GM23338 (cell line): ENCODE measurements at regions not wholly inside any gene's neighbourhood (a gene's known extent, or its start where the extent isn't known, plus 50 kb on each side); places are given as distances from the start of the nearest gene placed in this dataset.

ENCODE experiments used
- ATAC-seq: fragments of 200-7000 bp; cut with Tn5 transposase; 3 replicates; pipeline ENCODE4 v1.9.1; 2020
- DNase-seq: peaks from one replicate; pipeline ENCODE4 v3.0.0-alpha.2; 2015; ENCODE audit warnings: low spot score
- H2AFZ ChIP-seq: fragments of 200-600 bp; sonication (generic); 2 replicates; pipeline ENCODE4 v1.8.0; 2016; ENCODE audit warnings: antibody characterized with exemption, mild to moderate bottlenecking, moderate library complexity
- H3F3A ChIP-seq: fragments of 200-600 bp; sonication (generic); replicated peaks from 2 replicates; pipeline ENCODE4 v1.8.0; 2017; ENCODE audit warnings: antibody characterized with exemption, mixed run types, low read depth
- H3K27ac ChIP-seq: fragments of 200-600 bp; sonication (generic); 2 replicates; pipeline ENCODE4 v1.6.1; 2016; ENCODE audit warnings: low read depth
- H3K27me3 ChIP-seq: fragments of 200-600 bp; sonication (generic); 2 replicates; pipeline ENCODE4 v1.8.0; 2016; ENCODE audit warnings: mild to moderate bottlenecking, mixed run types, moderate library complexity; ENCODE audit not compliant: insufficient read depth
- H3K36me3 ChIP-seq: fragments of 200-600 bp; sonication (generic); 2 replicates; pipeline ENCODE4 v1.8.0; 2016; ENCODE audit warnings: mild to moderate bottlenecking; ENCODE audit not compliant: insufficient read depth
- H3K4me1 ChIP-seq: fragments of 200-600 bp; sonication (generic); 2 replicates; pipeline ENCODE4 v1.8.0; 2016; ENCODE audit warnings: mild to moderate bottlenecking, moderate library complexity; ENCODE audit not compliant: insufficient read depth
- H3K4me2 ChIP-seq: fragments of 200-600 bp; sonication (generic); 2 replicates; pipeline ENCODE4 v1.7.1; 2017; ENCODE audit warnings: mixed run types
- H3K4me3 ChIP-seq: fragments of 200-600 bp; sonication (generic); 2 replicates; pipeline ENCODE4 v1.6.1; 2016; ENCODE audit warnings: mixed run types
- H3K79me2 ChIP-seq: fragments of 200-600 bp; sonication (generic); replicated peaks from 2 replicates; pipeline ENCODE4 v1.8.0; 2017; ENCODE audit warnings: mild to moderate bottlenecking; ENCODE audit not compliant: insufficient read depth
- H3K9me2 ChIP-seq: fragments of 200-600 bp; sonication (generic); 2 replicates; pipeline ENCODE4 v1.8.0; 2017; ENCODE audit not compliant: insufficient read depth
- H4K20me1 ChIP-seq: fragments of 200-600 bp; sonication (generic); replicated peaks from 2 replicates; pipeline ENCODE4 v1.8.0; 2017; ENCODE audit warnings: mild to moderate bottlenecking; ENCODE audit not compliant: insufficient read depth
- H3K27ac Mint-ChIP-seq: 2 replicates; pipeline ENCODE4 v1.8.0; 2020; ENCODE audit warnings: inconsistent platforms, mild to moderate bottlenecking, moderate library complexity, mixed read lengths
- H3K27me3 Mint-ChIP-seq: 3 replicates; pipeline ENCODE4 v1.8.0; 2022; ENCODE audit warnings: low read depth, mild to moderate bottlenecking, moderate library complexity, mixed read lengths, inconsistent platforms; ENCODE audit not compliant: insufficient read depth, poor library complexity
- H3K36me3 Mint-ChIP-seq: 3 replicates; pipeline ENCODE4 v1.8.0; 2021; ENCODE audit warnings: low read depth, mild to moderate bottlenecking, inconsistent platforms, moderate library complexity, mixed read lengths
- H3K4me1 Mint-ChIP-seq: 3 replicates; pipeline ENCODE4 v1.8.0; 2020; ENCODE audit warnings: mild to moderate bottlenecking, inconsistent platforms, mixed read lengths
- H3K4me3 Mint-ChIP-seq: 3 replicates; pipeline ENCODE4 v1.8.0; 2021; ENCODE audit warnings: moderate library complexity, mild to moderate bottlenecking, inconsistent platforms, mixed read lengths
- H3K9me3 Mint-ChIP-seq: 3 replicates; pipeline ENCODE4 v1.8.0; 2020; ENCODE audit warnings: moderate library complexity, mild to moderate bottlenecking, inconsistent platforms, mixed read lengths
- CREB1 ChIP-seq: fragments of 250-450 bp; sonication (Bioruptor Pico); IDR thresholded peaks from 2 replicates; pipeline ENCODE4 v1.5.0; 2020; ENCODE audit warnings: low read depth, mild to moderate bottlenecking, moderate library complexity
- CTCF ChIP-seq, 2 experiments: fragments of 200-600 bp in 1 of 2; sonication (generic) in 1 of 2; conservative IDR thresholded peaks; 2 replicates each; pipeline versions ENCODE4 v1.5.1 to v1.6.1; 2016 to 2017; ENCODE audit warnings: antibody characterized with exemption in 2 of 2, low read depth in 2 of 2, mild to moderate bottlenecking in 2 of 2, moderate library complexity in 1 of 2
- EZH2 ChIP-seq: fragments of 200-600 bp; sonication (generic); IDR thresholded peaks from one replicate; pipeline ENCODE4 v1.8.0; 2017; ENCODE audit warnings: antibody characterized with exemption, mild to moderate bottlenecking, low read depth; ENCODE audit not compliant: unreplicated experiment
- EZH2phosphoT487 ChIP-seq: fragments of 200-600 bp; sonication (generic); IDR thresholded peaks from one replicate; pipeline ENCODE4 v1.8.1; 2018; ENCODE audit warnings: antibody characterized with exemption; ENCODE audit not compliant: unreplicated experiment
- JUNB ChIP-seq: IDR thresholded peaks from one replicate; pipeline ENCODE4 v1.6.1; 2016; ENCODE audit warnings: antibody characterized with exemption; ENCODE audit not compliant: unreplicated experiment
- NANOG ChIP-seq: IDR thresholded peaks from 2 replicates; pipeline ENCODE4 v1.6.1; 2016; ENCODE audit warnings: antibody characterized with exemption, borderline replicate concordance
- POLR2AphosphoS5 ChIP-seq: IDR thresholded peaks from 2 replicates; pipeline ENCODE4 v1.6.1; 2016; ENCODE audit warnings: antibody characterized with exemption, low read depth
- STAT1 ChIP-seq: IDR thresholded peaks from one replicate; pipeline ENCODE4 v1.6.1; 2016; ENCODE audit warnings: antibody characterized with exemption; ENCODE audit not compliant: unreplicated experiment
- ZNF114 ChIP-seq: fragments of 250-450 bp; sonication (Bioruptor Pico); IDR thresholded peaks from 2 replicates; pipeline ENCODE4 v1.5.0; 2020; ENCODE audit warnings: mild to moderate bottlenecking, moderate library complexity
- ZNF331 ChIP-seq: fragments of 250-450 bp; sonication (Bioruptor Pico); IDR thresholded peaks from 2 replicates; pipeline ENCODE4 v1.5.0; 2020; ENCODE audit warnings: low read depth, mild to moderate bottlenecking, moderate library complexity
- ZNF462 ChIP-seq: fragments of 250-450 bp; sonication (Bioruptor Pico); IDR thresholded peaks from 2 replicates; pipeline ENCODE4 v1.5.0; 2020; ENCODE audit warnings: mild to moderate bottlenecking, moderate library complexity
- TF ChIP-seq, protein P1 (sequence below): IDR thresholded peaks from 2 replicates; pipeline ENCODE4 v1.6.1; 2016; ENCODE audit warnings: antibody characterized with exemption
- TF ChIP-seq, protein P2 (sequence below): IDR thresholded peaks from one replicate; pipeline ENCODE4 v1.6.1; 2018; ENCODE audit warnings: antibody characterized with exemption; ENCODE audit not compliant: unreplicated experiment

DNA sequence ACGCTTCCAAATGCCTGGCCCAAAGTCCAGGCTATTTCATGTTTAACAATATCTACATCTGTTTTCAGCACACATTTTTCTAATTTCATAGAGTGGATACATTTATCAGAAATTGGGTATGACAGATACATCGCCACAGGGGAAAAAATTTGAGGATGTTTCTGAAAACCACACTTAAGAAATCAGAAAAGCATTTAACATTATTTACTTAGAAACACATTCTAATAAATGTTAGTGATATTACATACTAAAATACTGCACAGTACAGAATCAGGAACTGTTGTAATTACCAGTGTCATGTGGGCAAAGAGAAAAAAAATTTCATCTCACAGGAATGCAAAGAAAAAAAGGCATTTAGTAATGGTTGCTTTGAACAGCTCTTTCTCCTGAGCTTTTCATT lies 310.5 kb upstream of the KIF2A start:
- peak overlapping the region; percentile 30; the same call in 1 of the 2 replicates for H2AFZ ChIP-seq
- no peaks in the 10 kb centered on the region for H3K79me2 ChIP-seq
- Mint-ChIP-seq H3K4me3 (no peak overlapping the region), H3K27me3 (no peaks in the 10 kb centered on the region), H3K27ac (no peak overlapping the region), H3K9me3 (no peaks in the 10 kb centered on the region), H3K36me3 (no peaks in the 10 kb centered on the region), H3K4me1 (peaks cover 2% of the 10 kb centered on the region; the same call in 1 of the 3 replicates)
- no peaks in the 10 kb centered on the region for H3K27me3 ChIP-seq
- peaks cover 11% of the 10 kb centered on the region for H3K9me2 ChIP-seq
- TF ChIP-seq JUNB = no peak
- no peak for TF ChIP-seq ZNF331
- TF ChIP-seq ZNF114 = no peak
- TF ChIP-seq CTCF (conservative IDR thresholded peaks at IDR 0.05; ENCODE audit: low read depth in 2 of 2) = no peak
- TF ChIP-seq, protein P1, sequence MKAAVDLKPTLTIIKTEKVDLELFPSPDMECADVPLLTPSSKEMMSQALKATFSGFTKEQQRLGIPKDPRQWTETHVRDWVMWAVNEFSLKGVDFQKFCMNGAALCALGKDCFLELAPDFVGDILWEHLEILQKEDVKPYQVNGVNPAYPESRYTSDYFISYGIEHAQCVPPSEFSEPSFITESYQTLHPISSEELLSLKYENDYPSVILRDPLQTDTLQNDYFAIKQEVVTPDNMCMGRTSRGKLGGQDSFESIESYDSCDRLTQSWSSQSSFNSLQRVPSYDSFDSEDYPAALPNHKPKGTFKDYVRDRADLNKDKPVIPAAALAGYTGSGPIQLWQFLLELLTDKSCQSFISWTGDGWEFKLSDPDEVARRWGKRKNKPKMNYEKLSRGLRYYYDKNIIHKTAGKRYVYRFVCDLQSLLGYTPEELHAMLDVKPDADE = no peak
- no peak for TF ChIP-seq EZH2
- TF ChIP-seq, protein P2, sequence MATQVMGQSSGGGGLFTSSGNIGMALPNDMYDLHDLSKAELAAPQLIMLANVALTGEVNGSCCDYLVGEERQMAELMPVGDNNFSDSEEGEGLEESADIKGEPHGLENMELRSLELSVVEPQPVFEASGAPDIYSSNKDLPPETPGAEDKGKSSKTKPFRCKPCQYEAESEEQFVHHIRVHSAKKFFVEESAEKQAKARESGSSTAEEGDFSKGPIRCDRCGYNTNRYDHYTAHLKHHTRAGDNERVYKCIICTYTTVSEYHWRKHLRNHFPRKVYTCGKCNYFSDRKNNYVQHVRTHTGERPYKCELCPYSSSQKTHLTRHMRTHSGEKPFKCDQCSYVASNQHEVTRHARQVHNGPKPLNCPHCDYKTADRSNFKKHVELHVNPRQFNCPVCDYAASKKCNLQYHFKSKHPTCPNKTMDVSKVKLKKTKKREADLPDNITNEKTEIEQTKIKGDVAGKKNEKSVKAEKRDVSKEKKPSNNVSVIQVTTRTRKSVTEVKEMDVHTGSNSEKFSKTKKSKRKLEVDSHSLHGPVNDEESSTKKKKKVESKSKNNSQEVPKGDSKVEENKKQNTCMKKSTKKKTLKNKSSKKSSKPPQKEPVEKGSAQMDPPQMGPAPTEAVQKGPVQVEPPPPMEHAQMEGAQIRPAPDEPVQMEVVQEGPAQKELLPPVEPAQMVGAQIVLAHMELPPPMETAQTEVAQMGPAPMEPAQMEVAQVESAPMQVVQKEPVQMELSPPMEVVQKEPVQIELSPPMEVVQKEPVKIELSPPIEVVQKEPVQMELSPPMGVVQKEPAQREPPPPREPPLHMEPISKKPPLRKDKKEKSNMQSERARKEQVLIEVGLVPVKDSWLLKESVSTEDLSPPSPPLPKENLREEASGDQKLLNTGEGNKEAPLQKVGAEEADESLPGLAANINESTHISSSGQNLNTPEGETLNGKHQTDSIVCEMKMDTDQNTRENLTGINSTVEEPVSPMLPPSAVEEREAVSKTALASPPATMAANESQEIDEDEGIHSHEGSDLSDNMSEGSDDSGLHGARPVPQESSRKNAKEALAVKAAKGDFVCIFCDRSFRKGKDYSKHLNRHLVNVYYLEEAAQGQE = no peak
- no peak for TF ChIP-seq POLR2AphosphoS5
- TF ChIP-seq CREB1 = no peak
- no peak for TF ChIP-seq ZNF462 (CRISPR knock-in tag)
- no peak for TF ChIP-seq STAT1
- no peak for TF ChIP-seq EZH2phosphoT487
- TF ChIP-seq NANOG = no peak
- DNase-seq (no peak), ATAC-seq (no peak)
- H3K4me1 ChIP-seq = no peaks in the 10 kb centered on the region
- no peaks in the 10 kb centered on the region for H3F3A ChIP-seq
- H3K4me2 ChIP-seq = no peak overlapping the region
- H3K36me3 ChIP-seq = no peaks in the 10 kb centered on the region
- no peak overlapping the region for H3K27ac ChIP-seq
- H3K4me3 ChIP-seq = no peak overlapping the region
- no peaks in the 10 kb centered on the region for H4K20me1 ChIP-seq
